H9 (cell line): ENCODE measurements at regions not wholly inside any gene's neighbourhood (a gene's known extent, or its start where the extent isn't known, plus 50 kb on each side); places are given as distances from the start of the nearest gene placed in this dataset.

Source experiments
- DNase-seq: peaks from one replicate; pipeline ENCODE4 v3.0.0-alpha.2; 2017
- H2AFZ ChIP-seq: one replicate; pipeline ENCODE4 v1.6.1; 2013; ENCODE audit warnings: mild to moderate bottlenecking, low read length, control low read depth, moderate library complexity
- H2AK5ac ChIP-seq: 2 replicates; pipeline ENCODE4 v1.6.1; 2013; ENCODE audit warnings: low read length, control low read depth, mixed read lengths; ENCODE audit not compliant: insufficient read length
- H2BK120ac ChIP-seq: one replicate; pipeline ENCODE4 v1.6.1; 2013; ENCODE audit warnings: low read depth, mild to moderate bottlenecking, low read length, control low read depth, inconsistent platforms; ENCODE audit not compliant: poor library complexity, severe bottlenecking
- H2BK12ac ChIP-seq: 2 replicates; pipeline ENCODE4 v1.6.1; 2013; ENCODE audit warnings: low read length, control low read depth, mixed read lengths, low read depth; ENCODE audit not compliant: insufficient read length
- H2BK15ac ChIP-seq: 2 replicates; pipeline ENCODE4 v1.6.1; 2013; ENCODE audit warnings: low read depth, low read length, control low read depth
- H2BK20ac ChIP-seq: one replicate; pipeline ENCODE4 v1.6.1; 2013; ENCODE audit warnings: low read depth, mild to moderate bottlenecking, low read length, control low read depth, inconsistent platforms; ENCODE audit not compliant: poor library complexity, severe bottlenecking
- H2BK5ac ChIP-seq: 2 replicates; pipeline ENCODE4 v1.6.1; 2013; ENCODE audit warnings: low read length, control low read depth, mixed read lengths; ENCODE audit not compliant: insufficient read length
- H3K14ac ChIP-seq: 2 replicates; pipeline ENCODE4 v1.6.1; 2013; ENCODE audit warnings: low read length, control low read depth; ENCODE audit not compliant: insufficient read depth
- H3K18ac ChIP-seq: 2 replicates; pipeline ENCODE4 v1.6.1; 2013; ENCODE audit warnings: low read depth, mild to moderate bottlenecking, mixed read lengths, low read length, control low read depth; ENCODE audit not compliant: insufficient read length
- H3K23ac ChIP-seq: 2 replicates; pipeline ENCODE4 v1.6.1; 2013; ENCODE audit warnings: low read length, control low read depth, mixed read lengths, low read depth; ENCODE audit not compliant: insufficient read length
- H3K23me2 ChIP-seq: 2 replicates; pipeline ENCODE4 v1.6.1; 2013; ENCODE audit warnings: low read depth, mild to moderate bottlenecking, mixed read lengths, low read length, control low read depth; ENCODE audit not compliant: insufficient read length, poor library complexity, severe bottlenecking
- H3K27ac ChIP-seq: 2 replicates; pipeline ENCODE4 v1.5.1; 2013; ENCODE audit warnings: low read length, control low read depth, mixed read lengths, low read depth; ENCODE audit not compliant: insufficient read length
- H3K27me3 ChIP-seq: 2 replicates; pipeline ENCODE4 v1.6.1; 2013; ENCODE audit warnings: low read length, control low read depth, inconsistent platforms; ENCODE audit not compliant: insufficient read depth
- H3K4ac ChIP-seq: 2 replicates; pipeline ENCODE4 v1.6.1; 2013; ENCODE audit warnings: low read depth, mild to moderate bottlenecking, control low read depth, inconsistent platforms, low read length, moderate library complexity
- H3K4me1 ChIP-seq: 2 replicates; pipeline ENCODE4 v1.6.1; 2013; ENCODE audit warnings: low read length, control low read depth, inconsistent platforms; ENCODE audit not compliant: insufficient read depth
- H3K4me2 ChIP-seq: 2 replicates; pipeline ENCODE4 v1.6.1; 2013; ENCODE audit warnings: low read length, control low read depth, mixed read lengths; ENCODE audit not compliant: insufficient read length, insufficient read depth
- H3K56ac ChIP-seq: 2 replicates; pipeline ENCODE4 v1.6.1; 2013; ENCODE audit warnings: low read depth, mild to moderate bottlenecking, mixed read lengths, low read length, control low read depth; ENCODE audit not compliant: insufficient read length
- H3K79me1 ChIP-seq: 2 replicates; pipeline ENCODE4 v1.6.1; 2013; ENCODE audit warnings: low read depth, mild to moderate bottlenecking, moderate library complexity, low read length, control low read depth, inconsistent platforms; ENCODE audit not compliant: insufficient read depth, poor library complexity, severe bottlenecking
- H3K79me2 ChIP-seq: 2 replicates; pipeline ENCODE4 v1.6.1; 2013; ENCODE audit warnings: low read length, control low read depth, inconsistent platforms; ENCODE audit not compliant: insufficient read depth
- H3K9ac ChIP-seq: 2 replicates; pipeline ENCODE4 v1.6.1; 2013; ENCODE audit warnings: low read length, control low read depth, mixed read lengths; ENCODE audit not compliant: insufficient read length; ENCODE audit errors: extremely low read depth
- H3K9me3 ChIP-seq: one replicate; pipeline ENCODE4 v1.6.1; 2013; ENCODE audit warnings: low read depth, low read length, inconsistent platforms; ENCODE audit not compliant: control insufficient read depth
- H3T11ph ChIP-seq: one replicate; pipeline ENCODE4 v1.6.1; 2013; ENCODE audit warnings: mild to moderate bottlenecking, low read length, control low read depth, inconsistent platforms
- H4K20me1 ChIP-seq: one replicate; pipeline ENCODE4 v1.6.1; 2013; ENCODE audit not compliant: control insufficient read depth, insufficient read length, insufficient read depth
- H4K5ac ChIP-seq: 2 replicates; pipeline ENCODE4 v1.6.1; 2013; ENCODE audit warnings: low read depth, mild to moderate bottlenecking, mixed read lengths, low read length, control low read depth; ENCODE audit not compliant: insufficient read length
- H4K8ac ChIP-seq: replicated peaks from 2 replicates; pipeline ENCODE4 v1.6.1; 2013; ENCODE audit warnings: low read length, control low read depth, mixed read lengths, low read depth; ENCODE audit not compliant: insufficient read length
- H4K91ac ChIP-seq: 2 replicates; pipeline ENCODE4 v1.6.1; 2013; ENCODE audit warnings: low read depth, mild to moderate bottlenecking, moderate library complexity, mixed read lengths, low read length, control low read depth; ENCODE audit not compliant: insufficient read length
- H3K27ac Mint-ChIP-seq, 3 experiments: 2 replicates in 2 of 3; 3 replicates in 1 of 3; pipeline ENCODE4 v1.8.0; 2020 to 2021; ENCODE audit warnings: mixed read lengths in 3 of 3, mild to moderate bottlenecking in 1 of 3, moderate library complexity in 1 of 3
- H3K27me3 Mint-ChIP-seq: 2 replicates; pipeline ENCODE4 v1.8.0; 2021; ENCODE audit warnings: low read depth, mild to moderate bottlenecking, moderate library complexity, mixed read lengths
- H3K36me3 Mint-ChIP-seq, 3 experiments: 2 replicates in 2 of 3; 3 replicates in 1 of 3; pipeline ENCODE4 v1.8.0; 2020 to 2021; ENCODE audit warnings: low read depth in 3 of 3, mixed read lengths in 3 of 3; ENCODE audit not compliant: insufficient read depth in 1 of 3
- H3K4me1 Mint-ChIP-seq, 2 experiments: 2 replicates each; pipeline ENCODE4 v1.8.0; 2020; ENCODE audit warnings: mixed read lengths in 2 of 2
- H3K4me3 Mint-ChIP-seq, 2 experiments: 2 replicates in 1 of 2; 3 replicates in 1 of 2; pipeline ENCODE4 v1.8.0; 2020 to 2021; ENCODE audit warnings: mild to moderate bottlenecking in 2 of 2, mixed read lengths in 2 of 2, moderate library complexity in 1 of 2
- H3K9me3 Mint-ChIP-seq, 2 experiments: 2 replicates in 1 of 2; 3 replicates in 1 of 2; pipeline ENCODE4 v1.8.0; 2020; ENCODE audit warnings: mild to moderate bottlenecking in 2 of 2, mixed read lengths in 2 of 2, moderate library complexity in 1 of 2
- CTCF ChIP-seq: fragments of 200-600 bp; sonication (generic); conservative IDR thresholded peaks from 3 replicates; pipeline ENCODE4 v1.8.0; 2021; ENCODE audit warnings: antibody characterized with exemption, mild to moderate bottlenecking
- WGBS: extraction: QIAGEN DNeasy Blood & Tissue Kit; methylation state at CpG from one replicate; pipeline ENCODE4 v1.1.7; 2013; ENCODE audit warnings: missing lambda C conversion rate, low lambda C conversion rate, mixed read lengths; ENCODE audit not compliant: insufficient read length; ENCODE audit errors: extremely low coverage; 5-methylcytosine and 5-hydroxymethylcytosine counted together

- Histone ChIP-seq H3K56ac (no peak overlapping the region), H4K91ac (no peak overlapping the region), H2BK20ac (no peak overlapping the region), H4K20me1 (no peaks in the 10 kb centered on the region), H3T11ph (no peak overlapping the region), H2AK5ac (no peak overlapping the region), H3K27me3 (no peaks in the 10 kb centered on the region), H3K27ac (no peak overlapping the region), H3K14ac (no peak overlapping the region), H3K18ac (no peak overlapping the region), H3K23ac (no peak overlapping the region), H3K9me3 (no peaks in the 10 kb centered on the region), H2BK15ac (no peak overlapping the region), H4K8ac (no peak overlapping the region), H3K4ac (no peak overlapping the region), H3K4me2 (no peak overlapping the region), H3K79me1 (no peaks in the 10 kb centered on the region), H2BK120ac (no peak overlapping the region), H2AFZ (no peak overlapping the region), H3K9ac (no peak overlapping the region), H2BK12ac (no peak overlapping the region), H3K79me2 (no peaks in the 10 kb centered on the region), H3K23me2 (no peaks in the 10 kb centered on the region), H2BK5ac (no peak overlapping the region), H4K5ac (no peak overlapping the region), H3K4me1 (no peaks in the 10 kb centered on the region)
- Mint-ChIP-seq H3K36me3 (no peaks in the 10 kb centered on the region), H3K27me3 (no peaks in the 10 kb centered on the region), H3K9me3 (no peaks in the 10 kb centered on the region; a peak in 1 of 5 replicates), H3K4me3 (no peak overlapping the region), H3K27ac (no peak overlapping the region), H3K4me1 (peaks cover 4 to 13% of the 10 kb centered on the region in 2 experiments; a peak in 2 of 4 replicates)
- WGBS: no CpG with 5 or more reads among the region's 6 CpGs
- no peak for TF ChIP-seq CTCF
- DNase-seq: no peak
Measured at GRCh38 chr7:53315981-53316380, 280.5 kb downstream of the POM121L12 start.
